T-helper 2 cell treated with Interferon-gamma antibody and Interleukin-4, amounts not matched to agents 100 ng/mL and 5 ng/mL, for 36 hours (primary cell): ENCODE measurements at regions not wholly inside any gene's neighbourhood (a gene's known extent, or its start where the extent isn't known, plus 50 kb on each side); places are given as distances from the start of the nearest gene placed in this dataset.
"Not testable (repeated sequence)": the region's sequence is repeated elsewhere in the genome, so short reads cannot be mapped to it uniquely, and the experiment has no call there.

Source experiments
- intact Hi-C: fragments of 100-400 bp; cut with micrococcal nuclease; formaldehyde crosslinking; loops from one replicate; pipeline ENCODE4 v1.15.1; 2023

DNA sequence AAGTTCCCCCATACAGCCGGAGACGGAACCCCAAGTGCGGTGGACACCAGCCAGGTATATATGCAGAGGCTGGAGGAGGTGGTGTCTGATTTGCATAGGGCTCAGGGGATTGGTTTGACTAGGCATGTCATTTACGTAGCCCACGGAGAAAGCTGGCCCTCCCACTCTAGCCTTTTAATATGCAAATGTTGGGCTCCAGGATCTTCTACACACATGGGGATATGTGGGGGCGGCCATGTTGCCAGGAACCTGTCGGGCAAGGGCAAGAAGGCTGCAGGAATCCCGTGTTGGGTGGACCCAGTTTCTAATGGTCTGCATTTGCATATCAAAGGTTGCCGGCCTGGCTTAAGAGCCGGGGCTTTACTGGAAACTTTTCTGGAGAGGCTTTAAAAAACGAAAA lies 57.4 kb downstream of the FTHL17 start:
- intact Hi-C loops, result not testable (repeated sequence)

DNA sequence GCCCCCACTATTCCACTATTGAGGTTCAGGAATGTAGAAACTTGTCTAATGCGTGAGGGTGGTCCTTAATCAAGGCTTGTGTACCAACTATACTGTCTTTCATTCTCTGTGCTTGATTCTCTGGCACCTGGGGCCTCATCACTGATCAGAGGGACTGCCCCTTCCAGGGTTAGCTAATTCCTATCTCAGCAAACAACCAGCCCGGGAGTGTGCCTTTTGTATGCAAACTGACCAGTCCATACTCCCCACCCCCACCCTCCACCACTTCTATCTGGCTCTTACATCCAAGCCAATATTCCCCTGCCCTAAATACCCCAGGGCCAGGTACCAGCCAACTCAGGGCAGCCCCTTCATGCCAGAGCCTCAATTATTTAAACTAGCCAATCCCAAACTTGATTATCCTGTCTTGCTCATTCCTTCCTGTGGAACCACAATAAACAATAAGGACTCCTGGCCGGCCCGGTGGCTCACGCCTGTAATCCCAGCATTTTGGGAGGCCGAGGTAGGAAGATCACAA lies 59.3 kb downstream of the FTHL17 start:
- intact Hi-C loops, result no loop called here

DNA sequence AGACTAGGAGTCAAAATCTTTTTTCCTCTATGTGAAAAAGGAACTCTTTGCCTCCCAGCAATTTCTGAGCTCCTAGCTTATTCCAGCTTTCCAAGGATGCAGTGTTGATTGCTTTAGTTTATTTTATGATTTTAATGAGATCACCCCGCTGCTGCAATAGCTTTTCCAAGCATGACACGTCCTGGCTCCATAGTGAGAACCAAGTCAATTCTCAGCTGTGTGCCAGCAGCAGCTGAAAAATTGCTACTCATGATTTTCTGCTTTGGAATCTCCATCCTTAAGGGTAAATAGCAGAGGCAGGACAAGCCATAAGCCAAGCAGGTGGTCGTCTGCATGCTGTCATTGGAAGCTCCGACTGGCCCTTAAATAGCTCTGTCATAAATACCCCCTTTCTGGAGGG lies 64.5 kb downstream of the FTHL17 start:
- intact Hi-C loops, result no loop called here

DNA sequence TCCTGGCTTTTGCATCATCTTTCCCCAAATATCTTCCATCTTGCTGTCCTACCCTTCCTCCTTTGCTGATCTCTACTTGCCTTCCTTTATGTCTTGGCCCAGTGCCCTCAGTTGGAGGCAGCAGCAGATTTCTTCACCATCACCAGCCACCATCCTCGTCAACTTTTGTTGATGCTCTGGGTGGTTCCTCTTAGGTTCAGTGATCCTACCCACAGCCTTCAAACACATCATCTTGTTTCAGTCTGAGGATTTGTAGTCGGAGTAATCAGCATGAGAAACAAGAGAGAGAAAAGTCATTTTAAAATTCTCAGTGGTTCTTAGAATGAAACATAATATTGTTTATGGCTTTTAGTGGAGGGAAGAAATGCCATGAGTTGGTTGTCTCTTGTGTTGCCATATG lies 65.8 kb downstream of the FTHL17 start:
- intact Hi-C loops, result no loop called here

DNA sequence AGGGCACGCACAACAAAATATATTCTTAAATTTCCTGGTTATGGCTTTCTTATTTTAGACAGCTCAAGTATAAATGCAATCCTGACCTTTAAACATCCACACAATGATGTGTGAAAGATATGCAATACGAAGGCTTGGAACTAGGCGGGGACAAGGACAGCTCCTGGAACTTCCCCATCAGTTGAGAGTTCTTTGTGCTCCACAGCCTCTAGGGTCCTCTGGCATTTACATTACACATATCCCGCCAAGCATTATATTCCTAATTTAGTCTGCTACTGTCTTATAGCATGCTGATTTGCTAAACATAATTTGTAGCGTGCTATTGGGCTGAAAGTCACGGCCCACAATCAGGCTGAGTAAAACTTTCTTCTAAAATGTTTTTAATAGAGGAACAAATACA lies 74.4 kb downstream of the FTHL17 start:
- intact Hi-C loops, result no loop called here

DNA sequence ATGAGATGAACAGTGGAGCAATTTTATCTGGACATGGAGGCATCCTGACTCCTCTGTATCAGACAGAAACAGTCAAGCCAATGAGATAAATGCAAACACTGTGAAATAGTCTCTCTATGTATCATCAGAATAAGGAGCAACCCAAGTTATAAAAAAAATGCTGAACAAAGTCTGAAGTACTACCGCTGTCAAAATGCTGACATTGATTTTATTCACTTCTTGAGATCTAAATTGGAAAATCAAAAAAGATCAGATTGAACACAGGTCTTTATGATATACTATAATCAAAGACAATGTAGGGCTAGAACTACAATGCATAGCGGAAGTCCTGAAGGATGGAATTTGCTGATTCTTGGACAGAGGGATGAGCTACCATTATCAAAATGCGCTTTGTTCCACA lies 76.1 kb downstream of the FTHL17 start:
- intact Hi-C loops, result no loop called here

DNA sequence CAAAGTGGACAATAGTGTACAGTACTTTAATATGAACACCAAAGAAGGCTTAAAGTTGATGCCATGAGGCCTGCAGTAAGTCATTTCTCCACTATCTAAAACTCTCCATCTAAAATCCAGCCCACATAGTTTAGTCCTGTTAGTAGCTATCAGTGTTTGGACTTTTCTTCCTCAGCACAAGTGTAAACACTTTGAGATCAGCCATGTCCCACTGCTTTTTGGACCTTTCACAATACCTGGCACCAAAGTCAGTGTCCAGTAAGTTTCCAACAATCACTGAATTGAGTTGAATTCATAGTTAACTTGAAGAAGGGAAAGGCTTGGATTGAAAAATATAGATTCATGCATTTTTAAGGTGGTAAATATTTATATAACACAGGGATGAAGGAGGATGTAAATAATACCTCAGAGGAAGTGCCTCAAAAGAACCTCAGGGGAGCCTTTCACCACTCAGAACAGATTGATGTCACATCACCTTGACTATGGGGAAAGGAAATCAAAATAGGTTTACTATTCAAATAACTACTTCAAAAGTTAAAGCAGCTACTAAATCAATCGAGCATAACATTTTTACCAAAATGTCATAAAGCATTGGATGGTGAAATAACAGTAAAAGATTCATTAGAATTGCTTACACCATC lies 76.7 kb downstream of the FTHL17 start:
- intact Hi-C loops, result no loop called here

DNA sequence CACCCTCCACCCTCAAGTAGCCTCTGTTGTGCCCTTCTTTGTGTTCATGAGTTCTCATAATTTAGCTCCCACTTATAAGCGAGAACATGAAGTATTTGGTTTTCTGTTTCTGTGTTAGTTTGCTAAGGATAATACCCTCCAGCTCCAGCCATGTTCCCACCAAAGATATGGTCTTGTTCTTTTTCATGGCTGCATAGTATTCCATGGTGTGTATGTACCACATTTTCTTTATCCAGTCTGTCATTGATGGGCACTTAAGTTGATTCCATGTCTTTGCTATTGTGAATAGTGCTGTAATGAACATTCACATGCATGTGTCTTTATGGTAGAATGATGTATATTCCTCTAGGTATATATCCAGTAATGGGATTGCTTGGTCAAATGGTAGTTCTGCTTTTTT lies 77.8 kb downstream of the FTHL17 start:
- intact Hi-C loops, result not testable (repeated sequence)

DNA sequence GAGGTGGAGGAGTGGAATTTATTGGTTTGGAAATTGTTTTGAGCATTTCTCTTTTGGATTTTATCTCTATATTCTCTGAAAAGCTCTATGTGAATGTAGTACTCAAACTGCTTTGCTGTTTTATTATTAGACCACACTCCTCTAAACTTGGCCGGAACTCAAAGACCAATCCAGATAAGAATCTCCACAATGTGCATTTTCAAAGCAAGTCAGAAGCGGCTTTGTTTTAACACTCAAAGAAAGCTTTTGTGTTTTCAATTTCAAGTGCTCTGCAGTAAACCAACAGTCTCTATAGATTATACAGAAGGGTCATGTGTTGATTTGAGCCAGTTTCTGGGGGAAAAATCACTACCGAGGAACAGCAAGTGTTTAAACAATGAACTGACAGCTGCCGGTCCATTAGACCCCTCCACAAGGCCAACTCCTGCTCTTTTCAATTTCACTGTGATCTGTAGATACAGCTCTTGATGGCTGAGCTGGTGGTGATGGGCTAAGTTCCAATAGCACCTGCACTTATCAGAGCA lies 79.4 kb downstream of the FTHL17 start:
- intact Hi-C loops, result no loop called here

DNA sequence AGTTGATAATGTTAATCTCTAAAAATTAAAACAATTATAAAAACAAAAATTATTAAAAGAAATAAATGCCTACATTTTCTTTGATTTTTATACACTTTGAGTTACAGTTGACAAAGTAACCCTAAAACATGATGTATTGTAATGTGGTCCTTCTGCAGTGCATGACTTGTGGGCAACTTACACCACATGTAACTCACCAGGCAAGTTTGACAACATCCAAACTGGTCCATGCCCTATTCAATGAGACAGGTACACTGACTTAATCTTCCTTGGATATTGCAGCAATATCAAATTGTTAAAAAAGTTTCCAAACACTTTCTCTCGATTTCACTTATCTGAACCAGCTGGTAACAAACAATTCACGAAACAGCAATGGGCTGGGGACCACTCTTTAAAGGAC lies 81.5 kb downstream of the FTHL17 start:
- intact Hi-C loops, result no loop called here

DNA sequence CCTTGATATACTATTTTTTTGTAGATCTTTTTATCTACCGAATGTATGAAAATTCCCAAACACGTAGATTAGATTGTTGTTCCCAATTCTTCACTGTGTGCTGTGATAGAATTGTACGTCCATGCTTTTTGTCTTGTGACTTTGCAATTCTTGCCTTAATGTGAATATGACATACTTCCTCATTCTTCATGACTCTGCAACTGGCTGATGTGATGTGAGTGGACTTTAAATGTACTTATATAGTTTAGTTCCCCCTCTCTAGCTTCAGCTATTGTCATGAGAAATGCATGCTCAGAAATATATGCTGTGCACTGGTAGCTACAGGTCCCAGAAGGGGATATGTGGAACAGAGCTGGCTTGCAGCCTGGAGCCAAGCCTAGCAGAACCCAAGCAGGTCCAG lies 89.4 kb downstream of the FTHL17 start:
- intact Hi-C loops, result no loop called here

DNA sequence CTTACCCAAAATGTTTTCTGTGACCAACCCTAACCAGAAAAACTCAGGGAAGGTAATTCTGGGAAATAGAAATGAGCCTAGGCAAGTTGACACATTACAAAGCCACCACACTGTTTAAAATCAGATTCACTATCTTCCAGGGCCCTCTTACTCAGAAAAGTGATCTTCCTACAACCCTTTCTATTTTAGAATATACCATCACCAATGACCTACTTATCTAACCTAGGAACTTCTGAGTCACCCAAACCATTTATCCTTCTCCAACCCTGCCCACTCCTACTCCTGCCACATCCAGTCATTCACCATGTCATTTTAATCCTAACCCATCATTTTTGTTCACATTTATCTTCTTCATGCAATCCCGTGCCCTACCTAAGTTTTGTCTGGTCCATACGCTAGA lies 89.9 kb downstream of the FTHL17 start:
- intact Hi-C loops, result no loop called here

DNA sequence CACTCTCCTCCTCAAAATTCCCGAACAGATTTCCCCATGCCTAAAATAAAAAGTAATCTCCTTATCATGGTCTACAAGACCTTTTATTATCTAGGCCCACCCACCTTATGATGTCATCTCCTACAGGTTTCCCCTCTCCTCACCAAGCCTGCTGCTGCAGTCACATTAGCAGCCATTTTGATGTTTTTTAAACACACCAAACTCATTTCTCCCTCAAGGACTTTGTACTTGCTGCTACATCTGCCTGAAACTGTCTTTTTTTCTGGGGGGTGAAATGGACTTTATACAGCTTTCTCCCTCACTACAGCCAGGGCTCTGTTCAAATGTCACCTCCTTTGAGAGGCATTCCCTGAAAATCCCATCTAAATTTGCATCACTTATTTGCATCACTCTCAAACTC lies 90.2 kb upstream of the TAB3 start:
- intact Hi-C loops, result no loop called here

DNA sequence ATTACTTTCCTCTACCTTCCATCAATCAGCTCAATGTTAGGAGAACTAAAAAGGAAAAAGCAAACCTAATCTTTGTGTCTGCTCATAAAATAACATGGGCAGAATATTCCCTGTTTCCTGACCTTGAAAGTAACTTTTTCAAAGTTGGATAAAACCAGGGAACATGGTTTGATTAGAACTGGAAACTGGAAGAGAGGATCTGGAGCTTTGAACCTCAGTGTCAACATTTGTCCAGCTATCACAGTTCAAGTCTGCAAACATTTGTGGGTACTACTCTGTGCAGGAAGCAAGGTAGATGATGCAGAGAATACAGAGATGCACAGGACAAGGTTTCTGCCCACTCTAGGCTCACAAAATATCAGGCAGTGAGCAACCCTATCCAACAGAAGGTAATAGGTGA lies 86.4 kb upstream of the TAB3 start:
- intact Hi-C loops, result no loop called here

DNA sequence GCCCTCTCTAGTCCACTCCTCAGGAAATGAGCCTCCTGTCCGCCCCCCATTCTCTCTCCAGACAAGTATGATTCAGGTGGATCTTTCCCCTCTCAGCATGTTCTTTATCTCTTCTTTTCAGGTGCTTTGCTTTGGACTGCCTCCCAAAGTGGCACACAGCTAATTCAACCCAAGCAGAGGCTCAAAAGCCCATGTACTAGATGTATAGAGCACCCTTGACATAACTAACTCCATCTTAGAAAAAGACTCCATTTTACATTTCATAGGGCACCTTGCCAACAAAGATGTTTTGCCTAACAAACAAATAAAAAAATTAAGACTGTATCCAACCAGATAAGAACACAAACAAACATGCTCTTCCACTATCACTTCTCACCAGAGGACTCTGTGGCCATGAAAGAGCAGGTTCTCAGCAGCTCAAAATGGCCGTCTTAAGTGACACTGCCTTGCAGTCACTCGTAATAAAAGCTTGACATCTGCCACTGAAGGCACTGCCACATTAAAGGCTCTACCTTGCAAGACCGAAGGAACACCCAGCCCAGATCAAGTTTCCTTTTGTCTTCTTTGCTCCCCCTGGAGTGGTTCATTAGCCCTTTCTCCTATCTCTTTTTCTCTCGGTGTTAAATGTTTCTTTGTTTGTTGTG lies 84.9 kb upstream of the TAB3 start:
- intact Hi-C loops, result loop anchor here (5.0 kb wide), 3 partner anchors 63 to 683 kb away; no protein-coding TSS in a partner anchor

DNA sequence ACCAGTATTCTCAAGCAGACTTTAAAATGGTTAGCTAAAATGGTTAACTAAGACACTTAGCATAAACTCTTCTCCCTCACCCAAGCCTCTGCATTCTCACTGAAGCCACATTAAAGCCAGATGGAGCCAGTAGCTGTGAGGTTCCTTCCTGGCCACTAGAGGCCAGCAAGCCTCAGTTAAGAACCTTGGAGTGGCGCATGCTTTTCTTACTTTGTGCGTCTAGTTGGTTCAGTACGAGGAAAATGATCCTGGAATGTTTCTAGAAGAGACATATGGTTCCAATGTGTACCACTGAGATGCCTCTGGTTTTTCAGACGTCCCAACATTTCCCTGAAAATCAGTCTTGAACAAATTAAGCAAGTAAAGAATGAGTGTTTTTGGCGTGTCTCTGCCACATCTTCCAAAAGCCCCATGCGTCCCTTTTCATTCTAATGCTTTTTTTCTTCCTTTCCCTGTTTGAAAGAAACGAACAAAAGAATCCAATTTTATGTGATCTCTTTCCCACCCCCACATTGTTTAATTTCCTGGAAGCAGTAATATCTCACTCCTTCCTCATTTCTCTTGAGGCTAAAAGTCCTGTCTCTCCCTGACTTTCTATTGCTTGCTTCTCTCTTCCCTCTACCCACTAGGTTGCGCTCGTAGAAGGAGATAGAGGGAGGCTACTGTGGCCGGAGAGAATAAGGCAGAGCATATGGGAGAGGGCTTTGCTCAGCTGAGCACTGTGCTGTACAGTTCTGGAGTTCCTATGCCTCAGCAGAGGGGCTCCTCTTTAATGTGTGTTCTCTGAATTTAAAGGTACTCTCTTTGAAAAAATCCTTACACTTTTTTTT lies 82.9 kb upstream of the TAB3 start:
- intact Hi-C loops, result loop anchor here (5.0 kb wide), 3 partner anchors 65 to 685 kb away; no protein-coding TSS in a partner anchor

DNA sequence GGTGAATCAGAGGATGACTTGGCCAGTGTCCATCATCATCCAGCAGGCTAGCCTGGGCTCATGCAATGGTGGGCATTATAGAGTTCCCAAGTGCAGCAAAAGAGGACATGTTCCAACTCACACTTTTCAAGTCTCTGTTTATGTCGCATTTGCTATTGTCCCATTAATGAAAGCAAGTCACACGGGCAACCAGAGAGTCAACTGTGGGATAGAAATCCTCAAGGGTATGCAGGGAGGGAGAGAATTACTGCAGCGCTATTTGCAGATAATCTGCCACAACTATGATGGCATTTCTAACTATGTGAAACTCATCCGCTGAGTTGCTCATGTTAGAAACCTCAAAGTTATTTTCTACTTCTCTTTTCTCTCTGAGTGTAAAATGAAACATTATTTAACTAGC lies 78.5 kb upstream of the TAB3 start:
- intact Hi-C loops, result no loop called here

DNA sequence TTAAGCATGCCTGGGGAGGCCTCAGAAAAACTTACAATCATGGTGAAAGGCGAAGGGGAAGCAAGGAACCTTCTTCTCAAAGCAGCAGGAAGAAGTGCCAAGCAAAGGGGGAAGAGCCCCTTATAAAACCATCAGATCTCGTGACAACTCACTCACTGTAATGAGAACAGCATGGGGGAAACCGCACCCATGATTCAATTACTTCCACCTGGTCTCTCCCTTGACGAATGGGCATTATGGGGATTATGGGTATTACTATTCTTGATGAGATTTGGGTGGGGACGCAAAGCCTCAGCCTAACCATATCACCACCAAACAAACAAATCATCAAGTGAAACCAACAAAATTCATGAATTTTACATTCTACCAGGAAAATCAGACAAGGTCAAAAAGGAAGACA lies 76.7 kb upstream of the TAB3 start:
- intact Hi-C loops, result no loop called here

DNA sequence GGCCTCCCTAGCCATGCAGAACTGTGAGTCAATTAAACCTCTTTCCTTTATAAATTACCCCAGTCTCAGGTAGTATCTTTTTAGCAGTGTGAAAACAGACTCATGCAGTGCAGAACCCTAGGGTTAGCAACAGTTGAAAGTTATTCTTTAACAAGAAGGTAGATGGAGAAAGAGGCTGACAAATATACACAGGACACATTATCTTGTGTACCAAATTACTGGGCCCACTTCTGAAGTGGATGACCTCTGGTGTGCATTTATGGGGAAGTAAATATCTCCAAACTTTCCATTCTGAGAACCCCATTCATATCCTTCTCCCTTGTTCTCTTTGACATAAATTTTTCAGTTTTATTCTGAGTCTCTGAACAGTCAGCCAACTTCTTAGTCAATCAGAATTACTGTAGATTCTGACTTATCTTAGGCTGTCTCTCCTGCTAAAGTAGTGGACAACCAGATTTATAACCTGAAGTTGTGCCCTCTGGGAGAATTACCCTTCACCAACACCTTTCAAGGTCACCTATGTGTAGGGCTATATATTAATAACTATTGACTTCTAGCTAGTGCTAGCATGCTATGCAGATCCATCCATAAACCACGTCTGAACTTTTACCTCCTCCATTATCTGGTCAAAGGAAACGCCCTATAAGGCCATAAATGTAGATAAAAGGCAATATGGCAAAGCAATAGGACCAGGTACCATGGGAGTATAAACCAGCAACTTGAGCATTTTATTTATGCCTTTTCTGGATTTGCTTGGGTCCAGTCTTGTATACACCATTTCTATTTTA lies 72.5 kb upstream of the TAB3 start:
- intact Hi-C loops, result no loop called here

DNA sequence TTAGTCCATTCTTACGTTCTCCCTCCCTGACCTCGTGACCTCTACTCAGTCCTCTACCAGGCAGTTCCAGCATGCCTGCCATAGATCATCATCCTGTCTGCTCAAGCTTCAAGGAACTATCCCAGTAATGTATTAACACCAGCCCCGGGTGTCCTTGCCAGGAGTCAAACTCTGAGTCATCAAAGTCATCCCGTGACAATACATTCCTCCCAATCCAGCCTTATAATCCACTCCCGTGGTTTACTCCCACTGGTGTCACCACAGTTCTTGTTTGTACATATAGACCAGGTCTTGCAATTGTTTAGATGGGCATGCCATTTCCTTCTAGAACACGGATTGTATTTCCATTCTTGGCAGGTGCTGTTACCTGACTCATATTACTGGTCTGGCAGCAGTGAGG lies 68.7 kb upstream of the TAB3 start:
- intact Hi-C loops, result no loop called here

DNA sequence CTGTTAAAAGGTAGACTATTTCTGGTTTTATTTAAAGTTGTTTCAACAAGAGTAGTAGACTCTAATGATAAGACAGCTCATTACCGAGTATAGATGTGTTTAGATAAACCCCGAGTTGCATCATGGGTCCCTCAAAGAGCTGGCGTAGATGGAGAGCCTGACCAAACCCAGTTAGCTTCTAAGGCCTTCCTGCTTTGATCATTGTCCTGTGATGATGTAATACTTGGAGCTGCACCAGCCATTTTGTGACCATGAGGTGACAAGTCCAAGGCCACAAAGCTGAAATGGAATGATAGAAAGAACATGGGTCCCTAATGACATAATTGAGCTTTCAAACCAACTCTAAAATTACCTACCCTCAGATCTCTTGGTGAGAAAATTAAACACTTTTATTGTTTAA lies 66.6 kb upstream of the TAB3 start:
- intact Hi-C loops, result no loop called here
